GM23248 (cell line): ENCODE measurements at regions not wholly inside any gene's neighbourhood (a gene's known extent, or its start where the extent isn't known, plus 50 kb on each side); places are given as distances from the start of the nearest gene placed in this dataset.

Experiments used
- EZH2 ChIP-seq: fragments of 200-600 bp; sonication (generic); IDR thresholded peaks from 2 replicates; pipeline ENCODE4 v1.6.1; 2018; ENCODE audit warnings: antibody characterized with exemption, mild to moderate bottlenecking; ENCODE audit not compliant: insufficient read depth, poor library complexity, severe bottlenecking
- EZH2phosphoT487 ChIP-seq: fragments of 200-600 bp; sonication (generic); IDR thresholded peaks from 2 replicates; pipeline ENCODE4 v1.6.1; 2018; ENCODE audit warnings: antibody characterized with exemption, moderate library complexity, mild to moderate bottlenecking, low read depth; ENCODE audit not compliant: insufficient read depth

- no peak for TF ChIP-seq EZH2
- no peak for TF ChIP-seq EZH2phosphoT487
Observed at GRCh38 chr2:5788447-5788846, 96.3 kb downstream of the SOX11 start.
